IPS-20b (cell line): ENCODE measurements at regions not wholly inside any gene's neighbourhood (a gene's known extent, or its start where the extent isn't known, plus 50 kb on each side); places are given as distances from the start of the nearest gene placed in this dataset.

ENCODE experiments used
- H3K27ac ChIP-seq: one replicate; pipeline ENCODE4 v1.5.1; 2013; ENCODE audit warnings: low read length
- H3K27me3 ChIP-seq: 2 replicates; pipeline ENCODE4 v1.6.1; 2013; ENCODE audit warnings: mild to moderate bottlenecking, low read length, inconsistent platforms; ENCODE audit not compliant: insufficient read depth
- H3K36me3 ChIP-seq: 2 replicates; pipeline ENCODE4 v1.6.1; 2013; ENCODE audit warnings: low read depth, mild to moderate bottlenecking, inconsistent platforms, low read length, moderate library complexity; ENCODE audit not compliant: insufficient read depth
- H3K4me1 ChIP-seq: 2 replicates; pipeline ENCODE4 v1.6.1; 2013; ENCODE audit warnings: mild to moderate bottlenecking, control low read depth, inconsistent platforms, low read length, moderate library complexity; ENCODE audit not compliant: insufficient read depth
- H3K4me3 ChIP-seq: 2 replicates; pipeline ENCODE4 v1.5.1; 2013; ENCODE audit warnings: mild to moderate bottlenecking, low read length, inconsistent platforms
- H3K9ac ChIP-seq: 2 replicates; pipeline ENCODE4 v1.6.1; 2013; ENCODE audit warnings: low read depth, mild to moderate bottlenecking, inconsistent platforms, low read length, moderate library complexity
- H3K9me3 ChIP-seq: 2 replicates; pipeline ENCODE4 v1.6.1; 2013; ENCODE audit warnings: mild to moderate bottlenecking, low read depth, low read length, inconsistent platforms; ENCODE audit not compliant: insufficient read depth

DNA sequence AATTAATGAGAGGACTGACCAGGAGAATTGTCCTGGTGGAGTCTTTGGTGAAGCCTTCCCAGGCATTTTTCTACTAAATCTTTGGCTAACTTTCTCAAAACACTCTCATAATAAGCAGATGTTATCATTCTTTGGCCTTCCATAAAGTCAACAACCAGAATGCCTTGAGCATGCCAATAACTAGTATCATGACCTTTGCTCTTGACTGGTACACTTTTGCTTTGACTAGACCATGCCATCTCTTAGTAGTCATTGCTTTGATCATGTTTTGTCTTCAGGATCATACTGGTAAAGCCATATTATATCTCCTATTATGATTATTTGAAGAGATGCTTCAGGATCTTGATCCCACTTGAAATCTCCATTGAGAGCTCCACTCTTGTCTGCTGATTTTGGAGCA, 506.9 kb downstream of the ELAVL2 start:
- Histone ChIP-seq H3K9me3 (no peaks in the 10 kb centered on the region), H3K9ac (no peak overlapping the region), H3K27ac (no peak overlapping the region), H3K4me3 (no peak overlapping the region), H3K27me3 (peaks cover 9% of the 10 kb centered on the region; the same call in 1 of the 2 replicates), H3K36me3 (no peaks in the 10 kb centered on the region), H3K4me1 (0 out of 2 replicates have a peak, but pooled peaks cover 3% of the 10 kb centered on the region)

DNA sequence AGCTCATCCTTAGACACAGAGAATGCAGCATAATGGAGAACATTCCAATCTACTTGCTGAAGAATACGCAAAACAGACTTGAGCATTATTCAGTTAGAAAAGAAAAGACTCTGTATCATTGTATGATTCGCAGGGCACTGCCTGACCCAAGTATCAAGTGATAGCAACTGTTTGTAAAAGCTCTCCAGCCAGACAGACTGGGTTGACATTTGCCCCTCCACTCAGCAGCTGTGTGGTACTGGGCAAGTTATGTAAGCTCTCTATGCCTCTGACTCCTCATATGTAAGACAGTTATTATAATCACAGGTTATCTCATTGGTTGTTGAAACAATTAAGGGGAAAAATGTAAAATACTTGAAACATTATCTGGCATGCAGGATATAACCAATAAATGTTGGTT, 505.0 kb downstream of the ELAVL2 start:
- Histone ChIP-seq H3K9me3 (no peaks in the 10 kb centered on the region), H3K36me3 (no peaks in the 10 kb centered on the region), H3K27ac (no peak overlapping the region), H3K4me3 (no peak overlapping the region), H3K9ac (no peak overlapping the region), H3K27me3 (peaks cover 23% of the 10 kb centered on the region; the same call in 1 of the 2 replicates), H3K4me1 (no peaks in the 10 kb centered on the region)

DNA sequence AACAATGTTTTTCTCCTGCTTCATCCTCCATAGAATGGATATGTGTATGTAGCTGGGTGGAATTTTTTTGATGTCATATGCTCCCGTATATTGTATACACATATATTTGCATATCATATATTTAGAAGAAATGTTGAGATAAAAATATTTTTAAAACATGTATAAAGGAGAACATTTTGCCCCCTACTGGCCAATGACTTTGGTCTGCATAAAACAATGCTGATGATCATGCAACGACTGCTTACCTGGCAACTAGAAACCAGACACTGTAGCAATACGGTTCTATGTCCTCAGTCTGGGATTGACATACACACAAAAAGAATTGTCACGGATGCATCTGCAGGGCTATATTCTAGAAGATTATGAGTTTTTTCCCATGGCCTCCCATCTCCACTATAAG, 503.6 kb downstream of the ELAVL2 start:
- H3K9me3 ChIP-seq: no peaks in the 10 kb centered on the region
- peaks cover 24% of the 10 kb centered on the region; the same call in 1 of the 2 replicates for H3K27me3 ChIP-seq
- no peaks in the 10 kb centered on the region for H3K36me3 ChIP-seq
- H3K27ac ChIP-seq: no peak overlapping the region
- H3K9ac ChIP-seq: no peak overlapping the region
- H3K4me1 ChIP-seq: no peaks in the 10 kb centered on the region
- H3K4me3 ChIP-seq: no peak overlapping the region

DNA sequence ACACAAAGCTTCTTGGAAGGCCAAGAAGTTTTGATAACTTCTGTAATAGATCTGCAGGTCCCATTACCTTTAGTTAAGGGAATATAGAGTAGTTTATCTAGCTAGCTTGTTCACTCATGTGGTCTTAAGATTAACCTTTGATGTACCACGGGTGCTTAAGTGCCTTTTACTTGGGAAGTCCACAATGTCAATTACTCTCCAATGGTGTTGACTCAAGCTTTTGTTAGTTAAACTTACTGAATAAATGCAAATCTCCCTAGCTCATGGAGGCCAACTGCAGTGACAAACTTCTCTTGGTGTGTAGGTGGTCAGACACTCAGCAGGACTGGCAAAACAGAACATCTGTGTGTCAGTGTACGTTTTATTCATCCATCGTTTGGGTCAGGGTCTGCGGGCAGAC, 501.5 kb downstream of the ELAVL2 start:
- no peaks in the 10 kb centered on the region for H3K36me3 ChIP-seq
- peaks cover 1% of the 10 kb centered on the region; the same call in 1 of the 2 replicates for H3K9me3 ChIP-seq
- no peaks in the 10 kb centered on the region for H3K4me1 ChIP-seq
- no peak overlapping the region for H3K27ac ChIP-seq
- H3K4me3 ChIP-seq: no peak overlapping the region
- no peak overlapping the region for H3K9ac ChIP-seq
- H3K27me3 ChIP-seq: peaks cover 24% of the 10 kb centered on the region; the same call in 1 of the 2 replicates

DNA sequence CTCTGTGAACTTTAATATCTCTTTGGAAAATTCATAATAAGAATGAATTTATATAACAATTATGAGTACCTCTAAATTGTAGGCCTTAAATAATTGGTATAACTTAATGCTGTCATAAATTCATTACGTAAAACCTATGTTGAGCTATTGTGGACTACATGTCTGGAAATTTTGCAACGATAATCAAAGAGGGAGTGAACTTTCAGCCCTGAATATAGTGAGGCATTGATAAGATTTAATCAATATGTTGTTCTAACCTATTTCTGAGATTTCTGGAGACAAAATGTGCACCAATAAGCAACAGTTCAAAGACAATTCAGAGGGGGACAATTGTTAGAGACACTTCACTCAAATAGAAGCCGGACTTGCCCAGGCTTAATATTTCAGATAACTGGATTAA, 499.4 kb downstream of the ELAVL2 start:
- H3K4me1 ChIP-seq: no peaks in the 10 kb centered on the region
- H3K9ac ChIP-seq: no peak overlapping the region
- peaks cover 19% of the 10 kb centered on the region for H3K9me3 ChIP-seq
- no peaks in the 10 kb centered on the region for H3K36me3 ChIP-seq
- H3K4me3 ChIP-seq: no peak overlapping the region
- peaks cover 24% of the 10 kb centered on the region; the same call in 1 of the 2 replicates for H3K27me3 ChIP-seq
- H3K27ac ChIP-seq: no peak overlapping the region

DNA sequence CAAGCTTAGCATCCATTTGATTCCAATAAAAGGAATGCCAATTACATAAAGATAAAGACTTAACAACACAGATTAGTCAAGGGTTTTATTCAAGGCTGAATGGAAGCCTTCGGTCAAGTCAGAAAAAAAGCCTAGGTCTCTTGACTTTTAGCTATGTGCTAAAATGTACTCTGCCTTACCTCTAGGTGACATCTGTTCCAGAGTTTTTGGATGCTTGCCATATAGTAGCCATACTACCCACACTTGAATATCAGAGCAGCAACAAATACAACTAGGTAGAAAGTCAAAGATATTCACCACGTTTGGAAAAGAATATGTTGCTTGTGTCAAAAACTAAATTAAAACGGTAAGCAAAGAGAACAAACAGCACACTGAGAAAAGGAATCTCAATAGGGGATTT, 484.7 kb downstream of the ELAVL2 start:
- H3K36me3 ChIP-seq: no peaks in the 10 kb centered on the region
- H3K4me3 ChIP-seq: no peak overlapping the region
- no peaks in the 10 kb centered on the region for H3K27me3 ChIP-seq
- no peak overlapping the region for H3K27ac ChIP-seq
- H3K9me3 ChIP-seq: no peaks in the 10 kb centered on the region; the same call in 1 of the 2 replicates
- no peak overlapping the region for H3K9ac ChIP-seq
- no peaks in the 10 kb centered on the region for H3K4me1 ChIP-seq

DNA sequence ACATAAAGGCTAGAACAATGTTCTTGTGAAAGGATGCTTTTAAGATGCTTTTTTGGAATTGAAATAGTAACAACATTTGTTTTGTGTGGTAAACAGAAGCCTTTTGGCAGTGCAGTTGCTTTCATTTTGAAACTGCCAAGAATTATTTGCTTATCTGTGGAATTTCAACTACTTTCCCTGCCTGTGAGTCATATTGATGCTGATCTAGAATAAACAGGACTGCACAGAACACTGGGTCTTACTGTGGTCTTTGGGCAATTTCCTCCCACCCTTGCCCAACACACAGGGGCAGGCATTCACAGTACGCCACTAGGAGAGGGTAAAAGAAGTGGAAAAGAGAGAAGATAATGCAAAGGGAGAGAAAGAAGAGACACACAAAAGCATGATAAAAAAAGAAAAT, 483.7 kb downstream of the ELAVL2 start:
- no peaks in the 10 kb centered on the region; the same call in 1 of the 2 replicates for H3K9me3 ChIP-seq
- H3K36me3 ChIP-seq: no peaks in the 10 kb centered on the region
- no peak overlapping the region for H3K27ac ChIP-seq
- no peak overlapping the region for H3K9ac ChIP-seq
- H3K4me1 ChIP-seq: no peaks in the 10 kb centered on the region
- H3K4me3 ChIP-seq: no peak overlapping the region
- no peaks in the 10 kb centered on the region for H3K27me3 ChIP-seq

DNA sequence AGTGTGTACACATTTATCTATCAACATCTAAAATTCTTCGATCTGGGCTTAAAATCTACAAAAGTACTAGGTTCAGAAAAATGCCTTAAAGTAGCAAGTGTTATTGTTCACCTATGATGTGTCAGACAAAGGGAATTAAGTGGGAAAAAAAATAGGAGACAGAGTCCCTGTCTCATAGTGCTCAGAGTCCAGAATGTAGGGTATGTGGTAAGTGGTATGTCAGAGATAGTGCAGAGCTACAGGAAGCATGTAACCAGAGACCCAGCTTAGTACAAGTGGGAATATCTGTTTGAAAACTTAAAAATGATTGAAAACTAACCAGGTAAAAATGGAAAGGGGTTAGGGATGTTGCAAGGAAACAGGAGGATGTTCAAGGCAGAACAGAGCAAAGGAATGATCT, 482.8 kb downstream of the ELAVL2 start:
- H3K36me3 ChIP-seq: no peaks in the 10 kb centered on the region
- H3K4me3 ChIP-seq: no peak overlapping the region
- no peak overlapping the region for H3K27ac ChIP-seq
- no peaks in the 10 kb centered on the region for H3K27me3 ChIP-seq
- no peaks in the 10 kb centered on the region; the same call in 1 of the 2 replicates for H3K9me3 ChIP-seq
- no peak overlapping the region for H3K9ac ChIP-seq
- no peaks in the 10 kb centered on the region for H3K4me1 ChIP-seq

DNA sequence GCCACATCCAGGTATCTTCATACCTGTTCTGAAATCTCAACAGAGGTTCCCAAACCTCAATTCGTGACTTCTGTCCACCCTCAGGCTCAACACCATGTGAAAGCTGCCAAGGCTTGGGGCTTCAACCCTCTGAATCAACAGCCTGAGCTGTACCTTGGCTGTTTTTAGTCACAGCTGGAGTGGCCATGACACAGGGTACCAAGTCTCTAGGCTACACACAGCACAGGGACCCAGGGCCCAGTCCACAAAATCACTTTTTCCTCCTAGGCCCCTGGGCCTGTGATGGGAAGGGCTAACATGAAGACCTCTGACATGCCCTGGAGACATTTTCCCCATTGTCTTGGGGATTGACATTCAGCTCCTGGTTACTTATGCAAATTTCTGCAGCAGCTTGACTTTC, 464.9 kb downstream of the ELAVL2 start:
- H3K9ac ChIP-seq: no peak overlapping the region
- H3K36me3 ChIP-seq: no peaks in the 10 kb centered on the region
- peaks cover 7% of the 10 kb centered on the region for H3K9me3 ChIP-seq
- H3K27me3 ChIP-seq: no peaks in the 10 kb centered on the region
- no peaks in the 10 kb centered on the region for H3K4me1 ChIP-seq
- H3K4me3 ChIP-seq: no peak overlapping the region
- no peak overlapping the region for H3K27ac ChIP-seq

DNA sequence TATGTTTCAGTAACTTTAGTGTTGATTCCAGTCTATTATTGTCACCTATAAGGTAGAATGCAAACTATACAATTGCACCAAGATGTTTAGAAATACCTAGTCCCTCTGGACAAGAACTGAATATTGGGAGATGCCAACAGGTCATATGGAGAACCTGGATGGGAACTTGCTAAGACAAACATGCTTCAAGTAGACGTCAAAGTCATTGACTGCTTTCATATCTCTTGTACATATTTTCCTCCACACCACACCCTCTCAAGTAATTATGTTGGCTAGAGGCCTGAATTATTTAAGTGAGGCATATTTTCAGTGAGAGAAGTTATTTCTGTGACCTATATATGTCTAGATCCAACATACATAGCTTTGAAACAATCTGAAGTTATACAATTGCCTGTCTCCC, 453.3 kb downstream of the ELAVL2 start:
- Histone ChIP-seq H3K9ac (no peak overlapping the region), H3K9me3 (no peaks in the 10 kb centered on the region), H3K4me1 (no peaks in the 10 kb centered on the region), H3K27ac (no peak overlapping the region), H3K4me3 (no peak overlapping the region), H3K27me3 (no peaks in the 10 kb centered on the region), H3K36me3 (no peaks in the 10 kb centered on the region)

DNA sequence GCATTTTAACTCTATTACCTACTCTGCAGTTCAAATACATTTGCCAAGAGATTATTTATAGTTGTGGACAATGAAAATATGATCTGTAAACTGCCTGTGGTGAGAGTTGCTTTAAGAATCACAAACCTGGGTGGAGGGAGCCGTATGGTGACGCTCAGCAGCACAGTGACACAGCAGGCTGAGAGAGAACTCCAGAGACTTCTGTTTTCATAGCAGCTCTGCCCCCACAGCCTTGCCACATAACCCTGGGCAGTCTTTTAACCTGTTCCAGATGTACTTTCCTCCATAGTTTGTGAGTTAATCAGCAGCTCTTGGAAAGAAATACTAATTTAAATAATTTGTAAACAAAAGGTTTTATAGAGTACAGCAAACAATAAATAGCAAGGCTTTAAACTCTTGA, 450.5 kb downstream of the ELAVL2 start:
- Histone ChIP-seq H3K36me3 (no peaks in the 10 kb centered on the region), H3K4me1 (no peaks in the 10 kb centered on the region), H3K27me3 (no peaks in the 10 kb centered on the region), H3K27ac (no peak overlapping the region), H3K4me3 (no peak overlapping the region), H3K9ac (no peak overlapping the region), H3K9me3 (no peaks in the 10 kb centered on the region)

DNA sequence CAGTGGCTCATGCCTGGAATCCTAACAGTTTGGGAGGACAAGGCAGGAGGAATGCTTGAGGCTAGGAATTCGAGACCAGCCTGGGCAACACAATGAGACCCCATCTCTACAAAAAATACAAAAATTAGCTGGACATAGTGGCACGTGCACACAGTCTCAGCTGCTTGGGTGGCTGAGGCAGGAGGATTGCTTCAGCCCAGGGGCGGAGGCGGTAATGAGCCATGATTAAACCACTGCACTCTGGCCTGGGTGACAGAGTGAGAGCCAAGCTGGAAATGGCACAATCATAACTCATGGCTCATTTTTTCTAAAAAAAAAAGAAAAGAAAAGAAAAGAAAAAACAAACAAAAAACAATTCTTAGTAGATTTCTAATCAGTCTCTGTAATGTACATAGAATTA, 446.2 kb downstream of the ELAVL2 start:
- Histone ChIP-seq H3K9ac (no peak overlapping the region), H3K36me3 (no peaks in the 10 kb centered on the region), H3K4me3 (no peak overlapping the region), H3K4me1 (no peaks in the 10 kb centered on the region), H3K27ac (no peak overlapping the region), H3K9me3 (no peaks in the 10 kb centered on the region), H3K27me3 (no peaks in the 10 kb centered on the region)

DNA sequence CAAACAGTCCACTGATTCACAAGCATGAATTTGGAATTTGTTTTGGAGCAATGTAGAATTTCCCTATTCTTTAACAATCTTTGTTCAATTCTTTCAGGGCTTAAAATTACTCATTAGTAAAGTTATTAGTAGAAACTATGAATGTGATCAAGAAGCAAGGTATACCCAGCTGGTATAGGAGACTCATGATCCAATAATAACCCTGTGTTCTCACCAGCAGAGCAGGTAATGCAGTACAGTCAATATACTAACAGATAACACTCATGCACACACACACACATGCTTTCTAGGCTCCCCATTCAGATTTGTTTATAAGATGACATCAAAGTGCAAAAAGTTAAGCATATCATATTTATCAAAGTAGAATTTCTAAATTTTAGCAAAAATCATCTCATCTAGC, 445.2 kb downstream of the ELAVL2 start:
- H3K9ac ChIP-seq: no peak overlapping the region

More for the DNA sequence above, 445.2 kb downstream of the ELAVL2 start:
- no peaks in the 10 kb centered on the region for H3K9me3 ChIP-seq
- H3K4me3 ChIP-seq: no peak overlapping the region
- no peaks in the 10 kb centered on the region for H3K4me1 ChIP-seq
- no peak overlapping the region for H3K27ac ChIP-seq
- H3K27me3 ChIP-seq: no peaks in the 10 kb centered on the region
- H3K36me3 ChIP-seq: no peaks in the 10 kb centered on the region
